CD4-positive, alpha-beta T cell (primary cell): ENCODE measurements at regions not wholly inside any gene's neighbourhood (a gene's known extent, or its start where the extent isn't known, plus 50 kb on each side); places are given as distances from the start of the nearest gene placed in this dataset.

Experiments used
- ATAC-seq: fragments of 200-7000 bp; cut with Tn5 transposase; one replicate; pipeline ENCODE4 v1.10.0; 2022; ENCODE audit warnings: mild to moderate bottlenecking; ENCODE audit not compliant: poor library complexity
- CTCF ChIA-PET: fragments of 350-600 bp; sonication (Branson Sonifier 250); formaldehyde crosslinking; loops from one replicate; lab custom pipeline; 2021; ENCODE audit warnings: antibody characterized with exemption, inconsistent platforms; lab: Charles Lee
- POLR2A ChIA-PET: fragments of 350-600 bp; sonication (Branson Sonifier 250); formaldehyde crosslinking; loops from one replicate; lab custom pipeline; 2021; ENCODE audit warnings: antibody characterized with exemption, inconsistent platforms; lab: Charles Lee
- DNase-seq, 14 experiments: peaks; one replicate each; pipeline ENCODE4 v3.0.0-alpha.2; 2013 to 2020; ENCODE audit warnings: mixed read lengths in 2 of 14
- H3K27ac ChIP-seq, 2 donors: one replicate each; pipeline versions ENCODE4 v1.5.1 to v1.7.0; 2013; ENCODE audit warnings: low read length in 2 of 2, low read depth in 1 of 2, mild to moderate bottlenecking in 1 of 2
- H3K27me3 ChIP-seq, 2 experiments: 1 replicate in 1 of 2; 2 replicates in 1 of 2; pipeline versions ENCODE4 v1.6.1 to v1.7.0; 2013; ENCODE audit warnings: low read length in 2 of 2, control low read depth in 1 of 2, mild to moderate bottlenecking in 1 of 2, moderate library complexity in 1 of 2; ENCODE audit not compliant: insufficient read depth in 2 of 2, control insufficient read depth in 1 of 2
- H3K36me3 ChIP-seq: one replicate; pipeline ENCODE4 v1.6.1; 2013; ENCODE audit warnings: low read length, control low read depth; ENCODE audit not compliant: insufficient read depth
- H3K4me1 ChIP-seq: one replicate; pipeline ENCODE4 v1.6.1; 2013; ENCODE audit warnings: low read length, control low read depth; ENCODE audit not compliant: insufficient read depth
- H3K4me3 ChIP-seq: one replicate; pipeline ENCODE4 v1.5.1; 2013; ENCODE audit warnings: mild to moderate bottlenecking, low read length, moderate library complexity
- H3K9me3 ChIP-seq, 2 experiments: 1 replicate in 1 of 2; 2 replicates in 1 of 2; pipeline versions ENCODE4 v1.6.1 to v1.7.0; 2013; ENCODE audit warnings: low read length in 2 of 2, mild to moderate bottlenecking in 2 of 2, control low read depth in 1 of 2, moderate library complexity in 1 of 2; ENCODE audit not compliant: control insufficient read depth in 1 of 2, insufficient read depth in 1 of 2
- H3K27ac Mint-ChIP-seq: one replicate; pipeline ENCODE4 v1.8.0; 2020; ENCODE audit warnings: mixed read lengths
- H3K27me3 Mint-ChIP-seq: one replicate; pipeline ENCODE4 v1.8.0; 2021; ENCODE audit warnings: mixed read lengths
- H3K36me3 Mint-ChIP-seq: one replicate; pipeline ENCODE4 v1.8.0; 2021; ENCODE audit warnings: low read depth, mixed read lengths
- H3K4me1 Mint-ChIP-seq: one replicate; pipeline ENCODE4 v1.8.0; 2021; ENCODE audit warnings: low read depth, mixed read lengths
- H3K4me3 Mint-ChIP-seq: one replicate; pipeline ENCODE4 v1.8.0; 2020; ENCODE audit warnings: mild to moderate bottlenecking, mixed read lengths
- H3K9me3 Mint-ChIP-seq: one replicate; pipeline ENCODE4 v1.8.0; 2020; ENCODE audit warnings: mixed read lengths
- intact Hi-C, 2 experiments: fragments of 100-400 bp; cut with DNase I in 1 of 2; cut with micrococcal nuclease in 1 of 2; formaldehyde crosslinking; loops; one replicate each; pipeline versions ENCODE4 v1.15.1 to v1.9.0; 2023 to 2025; cut with DNase I, micrococcal nuclease
- TF ChIP-seq, protein P1 (sequence below): fragments of 200-600 bp; IDR thresholded peaks from one replicate; pipeline ENCODE4 v1.8.0; 2022; ENCODE audit warnings: antibody characterized with exemption, mild to moderate bottlenecking

- H3K4me1 Mint-ChIP-seq = no peaks in the 10 kb centered on the region
- Histone ChIP-seq H3K36me3 (no peaks in the 10 kb centered on the region), H3K9me3 (peaks cover 0 to 37% of the 10 kb centered on the region in 2 experiments), H3K27me3 (no peaks in the 10 kb centered on the region), H3K4me1 (no peaks in the 10 kb centered on the region), H3K27ac (no peak overlapping the region), H3K4me3 (no peak overlapping the region)
- H3K9me3 Mint-ChIP-seq = no peaks in the 10 kb centered on the region
- H3K4me3 Mint-ChIP-seq = no peak overlapping the region
- peak in 1 of 14 experiments; percentile 30 for DNase-seq
- no peaks in the 10 kb centered on the region for H3K36me3 Mint-ChIP-seq
- H3K27me3 Mint-ChIP-seq = peaks cover under 1% of the 10 kb centered on the region
- TF ChIP-seq, protein P1, sequence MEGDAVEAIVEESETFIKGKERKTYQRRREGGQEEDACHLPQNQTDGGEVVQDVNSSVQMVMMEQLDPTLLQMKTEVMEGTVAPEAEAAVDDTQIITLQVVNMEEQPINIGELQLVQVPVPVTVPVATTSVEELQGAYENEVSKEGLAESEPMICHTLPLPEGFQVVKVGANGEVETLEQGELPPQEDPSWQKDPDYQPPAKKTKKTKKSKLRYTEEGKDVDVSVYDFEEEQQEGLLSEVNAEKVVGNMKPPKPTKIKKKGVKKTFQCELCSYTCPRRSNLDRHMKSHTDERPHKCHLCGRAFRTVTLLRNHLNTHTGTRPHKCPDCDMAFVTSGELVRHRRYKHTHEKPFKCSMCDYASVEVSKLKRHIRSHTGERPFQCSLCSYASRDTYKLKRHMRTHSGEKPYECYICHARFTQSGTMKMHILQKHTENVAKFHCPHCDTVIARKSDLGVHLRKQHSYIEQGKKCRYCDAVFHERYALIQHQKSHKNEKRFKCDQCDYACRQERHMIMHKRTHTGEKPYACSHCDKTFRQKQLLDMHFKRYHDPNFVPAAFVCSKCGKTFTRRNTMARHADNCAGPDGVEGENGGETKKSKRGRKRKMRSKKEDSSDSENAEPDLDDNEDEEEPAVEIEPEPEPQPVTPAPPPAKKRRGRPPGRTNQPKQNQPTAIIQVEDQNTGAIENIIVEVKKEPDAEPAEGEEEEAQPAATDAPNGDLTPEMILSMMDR = no peak
- no peak for ATAC-seq
- no peak overlapping the region for H3K27ac Mint-ChIP-seq
- CTCF ChIA-PET = no interaction called here
- POLR2A ChIA-PET = no interaction called here
- intact Hi-C loops = no loop called here
Observed at GRCh38 chr6:170135821-170136471, 154.9 kb downstream of the DLL1 start.

GRCh38 chr6:170135461-170135820 is 155.4 kb downstream of the DLL1 start:
- no peak overlapping the region for H3K27ac Mint-ChIP-seq
- no peaks in the 10 kb centered on the region for H3K36me3 Mint-ChIP-seq
- TF ChIP-seq, protein P1 = no peak
- ChIA-PET CTCF (no interaction called here), POLR2A (no interaction called here)
- no peak for DNase-seq
- ATAC-seq = no peak
- intact Hi-C loops = no loop called here
- no peaks in the 10 kb centered on the region for H3K9me3 Mint-ChIP-seq
- Histone ChIP-seq H3K27ac (no peak overlapping the region), H3K9me3 (peaks cover 0 to 37% of the 10 kb centered on the region in 2 experiments), H3K27me3 (no peaks in the 10 kb centered on the region), H3K4me1 (no peaks in the 10 kb centered on the region), H3K4me3 (no peak overlapping the region), H3K36me3 (no peaks in the 10 kb centered on the region)
- H3K4me1 Mint-ChIP-seq = no peaks in the 10 kb centered on the region
- H3K4me3 Mint-ChIP-seq = no peak overlapping the region
- no peaks in the 10 kb centered on the region for H3K27me3 Mint-ChIP-seq

DNA sequence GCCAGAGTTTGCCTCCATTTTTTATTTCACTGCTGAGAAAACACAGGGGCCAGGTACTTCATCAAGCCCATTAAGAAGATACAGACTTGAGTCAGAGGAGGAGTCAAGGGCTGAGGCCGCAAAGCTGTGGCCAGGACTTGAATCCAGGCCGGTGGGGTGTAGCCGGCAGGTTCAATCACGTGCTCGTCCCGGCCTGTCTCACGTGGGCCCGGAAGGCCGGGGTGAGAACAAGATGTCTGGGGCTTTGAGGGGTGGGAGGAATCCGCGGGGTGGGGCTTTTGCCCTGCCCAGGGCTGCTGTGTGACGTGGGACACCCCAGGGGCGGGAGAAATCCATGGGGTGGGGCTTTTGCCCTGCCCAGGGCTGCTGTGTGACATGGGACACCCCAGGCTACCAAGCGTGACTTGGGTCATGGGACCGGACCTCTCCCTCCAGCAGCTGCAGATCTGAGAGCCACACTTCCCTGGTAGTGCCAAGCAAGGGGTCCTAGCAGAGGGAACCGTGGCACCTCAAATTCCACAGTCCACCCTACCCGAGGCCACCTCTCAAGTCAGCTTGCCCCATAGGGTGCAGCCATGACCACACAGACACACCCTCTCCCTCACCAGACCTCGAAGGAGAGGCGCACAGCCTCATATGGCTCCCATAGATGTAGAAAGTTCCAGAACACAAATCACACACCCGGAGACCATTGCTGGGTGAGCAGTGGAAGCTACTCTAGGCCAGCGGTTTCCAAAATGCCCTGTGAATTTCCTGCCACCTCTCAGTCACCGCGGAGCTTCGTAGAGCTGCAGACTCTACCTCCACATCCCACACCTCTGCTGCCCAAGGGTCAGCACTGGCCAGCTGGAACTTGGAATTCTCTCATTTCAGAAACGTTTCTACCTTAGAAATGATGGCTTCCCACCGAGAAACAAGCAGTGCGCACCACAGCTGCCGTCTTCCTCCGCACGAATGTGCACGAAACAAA is 156.1 kb downstream of the DLL1 start:
- CTCF ChIA-PET = no interaction called here
- POLR2A ChIA-PET = no interaction called here
- Histone ChIP-seq H3K9me3 (peaks cover 0 to 36% of the 10 kb centered on the region in 2 experiments), H3K27me3 (no peaks in the 10 kb centered on the region), H3K36me3 (no peaks in the 10 kb centered on the region), H3K27ac (no peak overlapping the region), H3K4me1 (no peaks in the 10 kb centered on the region), H3K4me3 (no peak overlapping the region)
- H3K36me3 Mint-ChIP-seq = no peaks in the 10 kb centered on the region
- H3K9me3 Mint-ChIP-seq = no peaks in the 10 kb centered on the region
- no peak overlapping the region for H3K27ac Mint-ChIP-seq
- DNase-seq (no peak), ATAC-seq (no peak)
- no peak overlapping the region for H3K4me3 Mint-ChIP-seq
- H3K27me3 Mint-ChIP-seq = no peaks in the 10 kb centered on the region
- intact Hi-C loops = no loop called here
- H3K4me1 Mint-ChIP-seq = no peaks in the 10 kb centered on the region
- TF ChIP-seq, protein P1 = no peak
